Neuronal stem cell (in vitro differentiated cells): ENCODE measurements at regions not wholly inside any gene's neighbourhood (a gene's known extent, or its start where the extent isn't known, plus 50 kb on each side); places are given as distances from the start of the nearest gene placed in this dataset.

ENCODE experiments used
- DNase-seq: peaks from one replicate; pipeline ENCODE4 v3.0.0-alpha.2; 2013; ENCODE audit warnings: low spot score
- H2AFZ ChIP-seq: one replicate; pipeline ENCODE4 v1.6.1; 2013; ENCODE audit warnings: mild to moderate bottlenecking, low read length, inconsistent platforms
- H2AK5ac ChIP-seq: 2 replicates; pipeline ENCODE4 v1.6.1; 2013; ENCODE audit warnings: low read depth, mild to moderate bottlenecking, inconsistent platforms, low read length, moderate library complexity, mixed read lengths
- H2BK120ac ChIP-seq: 2 replicates; pipeline ENCODE4 v1.6.1; 2013; ENCODE audit warnings: low read depth, mild to moderate bottlenecking, inconsistent platforms, low read length, moderate library complexity, mixed read lengths
- H2BK12ac ChIP-seq: one replicate; pipeline ENCODE4 v1.6.1; 2013; ENCODE audit warnings: low read length, inconsistent platforms
- H2BK15ac ChIP-seq: 2 replicates; pipeline ENCODE4 v1.6.1; 2013; ENCODE audit warnings: mild to moderate bottlenecking, low read length, inconsistent platforms, mixed read lengths
- H2BK5ac ChIP-seq: one replicate; pipeline ENCODE4 v1.6.1; 2013; ENCODE audit warnings: inconsistent platforms, mild to moderate bottlenecking, low read length, moderate library complexity
- H3K14ac ChIP-seq: one replicate; pipeline ENCODE4 v1.6.1; 2013; ENCODE audit warnings: low read length, inconsistent platforms
- H3K18ac ChIP-seq: 2 replicates; pipeline ENCODE4 v1.6.1; 2013; ENCODE audit warnings: low read length, inconsistent platforms
- H3K23ac ChIP-seq: 2 replicates; pipeline ENCODE4 v1.6.1; 2013; ENCODE audit warnings: low read depth, mild to moderate bottlenecking, mixed read lengths, low read length, inconsistent platforms; ENCODE audit not compliant: poor library complexity
- H3K27ac ChIP-seq: replicated peaks from 3 replicates; pipeline ENCODE4 v1.5.1; 2013; ENCODE audit warnings: low read length, inconsistent platforms
- H3K27me3 ChIP-seq, 3 experiments: 2 replicates each; pipeline ENCODE4 v1.6.1; 2013; ENCODE audit warnings: low read length in 3 of 3, mild to moderate bottlenecking in 2 of 3, inconsistent platforms in 1 of 3, low read depth in 1 of 3, mixed read lengths in 1 of 3, moderate library complexity in 1 of 3; ENCODE audit not compliant: control insufficient read depth in 3 of 3, insufficient read depth in 3 of 3
- H3K36me3 ChIP-seq, 2 donors: replicated peaks in 1 of 2; 2 replicates each; pipeline ENCODE4 v1.6.1; 2013; ENCODE audit warnings: low read length in 2 of 2; ENCODE audit not compliant: control insufficient read depth in 2 of 2, insufficient read depth in 2 of 2
- H3K4ac ChIP-seq: 2 replicates; pipeline ENCODE4 v1.6.1; 2013; ENCODE audit warnings: inconsistent platforms, mild to moderate bottlenecking, low read length, moderate library complexity
- H3K4me1 ChIP-seq, 2 donors: 1 replicate in 1 of 2; 2 replicates in 1 of 2; pipeline ENCODE4 v1.6.1; 2013; ENCODE audit warnings: low read length in 2 of 2, low read depth in 1 of 2; ENCODE audit not compliant: control insufficient read depth in 2 of 2, insufficient read depth in 1 of 2
- H3K4me2 ChIP-seq: one replicate; pipeline ENCODE4 v1.6.1; 2013; ENCODE audit warnings: mild to moderate bottlenecking, low read length, inconsistent platforms; ENCODE audit not compliant: insufficient read depth, poor library complexity, severe bottlenecking
- H3K4me3 ChIP-seq, 2 donors: 2 replicates each; pipeline ENCODE4 v1.5.1; 2013; ENCODE audit warnings: low read length in 2 of 2, mild to moderate bottlenecking in 2 of 2, inconsistent platforms in 1 of 2, moderate library complexity in 1 of 2
- H3K79me1 ChIP-seq: one replicate; pipeline ENCODE4 v1.6.1; 2013; ENCODE audit warnings: low read depth, mild to moderate bottlenecking, inconsistent platforms, low read length, moderate library complexity
- H3K9ac ChIP-seq: one replicate; pipeline ENCODE4 v1.6.1; 2013; ENCODE audit warnings: mild to moderate bottlenecking, low read depth, low read length, inconsistent platforms; ENCODE audit not compliant: poor library complexity
- H3K9me3 ChIP-seq, 2 donors: replicated peaks in 1 of 2; 2 replicates each; pipeline versions ENCODE3 to v1.6.1; 2013; ENCODE audit warnings: low read length in 2 of 2, mild to moderate bottlenecking in 2 of 2, inconsistent platforms in 1 of 2, low read depth in 1 of 2, mixed read lengths in 1 of 2, moderate library complexity in 1 of 2; ENCODE audit not compliant: control insufficient read depth in 2 of 2, insufficient read depth in 1 of 2
- H4K8ac ChIP-seq: one replicate; pipeline ENCODE4 v1.6.1; 2013; ENCODE audit warnings: low read depth, mild to moderate bottlenecking, inconsistent platforms, low read length, moderate library complexity
- H4K91ac ChIP-seq: one replicate; pipeline ENCODE4 v1.6.1; 2013; ENCODE audit warnings: low read length, low read depth, mild to moderate bottlenecking, inconsistent platforms; ENCODE audit not compliant: poor library complexity
- WGBS, 2 donors: extraction: QIAGEN DNeasy Blood & Tissue Kit; methylation state at CpG; one replicate each; pipeline ENCODE4 v1.1.7; 2013; ENCODE audit warnings: missing lambda C conversion rate in 2 of 2, mixed read lengths in 1 of 2; ENCODE audit not compliant: insufficient read length in 2 of 2, insufficient replicate concordance in 1 of 2; ENCODE audit errors: extremely low coverage in 2 of 2; 5-methylcytosine and 5-hydroxymethylcytosine counted together

- Histone ChIP-seq H3K18ac (no peak overlapping the region), H2BK5ac (no peak overlapping the region), H2AK5ac (no peak overlapping the region), H3K36me3 (peaks cover 0 to 1% of the 10 kb centered on the region in 2 donors), H2BK15ac (no peak overlapping the region), H3K79me1 (no peaks in the 10 kb centered on the region), H3K27ac (no peak overlapping the region), H2BK12ac (no peak overlapping the region), H4K8ac (no peak overlapping the region), H3K14ac (no peak overlapping the region), H3K4me1 (no peaks in the 10 kb centered on the region), H3K23ac (no peak overlapping the region), H3K4me3 (no peak overlapping the region), H3K9ac (no peak overlapping the region), H3K4ac (no peak overlapping the region), H2AFZ (no peak overlapping the region), H3K27me3 (no peaks in the 10 kb centered on the region), H3K9me3 (peaks cover 0 to 5% of the 10 kb centered on the region in 2 donors), H4K91ac (no peak overlapping the region), H3K4me2 (no peak overlapping the region), H2BK120ac (no peak overlapping the region)
- WGBS, 2 donors = no CpG with 5 or more reads among the region's 1 CpG
- no peak for DNase-seq
These were observed 300.4 kb downstream of the SV2B start for GRCh38 chr15:91400481-91400880.

GRCh38 chr15:91407269-91407889, 307.3 kb downstream of the SV2B start:
- no peak overlapping the region for H3K4me2 ChIP-seq
- H2AK5ac ChIP-seq = no peak overlapping the region
- H3K18ac ChIP-seq = no peak overlapping the region
- no peak overlapping the region for H3K27ac ChIP-seq
- no peak overlapping the region for H2BK12ac ChIP-seq
- DNase-seq = no peak
- H3K14ac ChIP-seq = no peak overlapping the region
- no peak overlapping the region for H2BK15ac ChIP-seq
- H2BK5ac ChIP-seq = no peak overlapping the region
- peak overlapping the region in 1 of 2 donors; percentile 27 for H3K4me3 ChIP-seq
- H3K9ac ChIP-seq = no peak overlapping the region
- H4K91ac ChIP-seq = no peak overlapping the region
- H2BK120ac ChIP-seq = no peak overlapping the region
- no peaks in the 10 kb centered on the region for H3K79me1 ChIP-seq
- H3K4me1 ChIP-seq = peaks cover 0 to 2% of the 10 kb centered on the region in 2 donors
- no peak overlapping the region for H3K23ac ChIP-seq
- no peak overlapping the region for H2AFZ ChIP-seq
- H3K27me3 ChIP-seq = no peaks in the 10 kb centered on the region
- no CpG with 5 or more reads among the region's 4 CpGs for WGBS, 2 donors
- no peaks in the 10 kb centered on the region for H3K9me3 ChIP-seq
- no peak overlapping the region for H3K4ac ChIP-seq
- no peaks in the 10 kb centered on the region for H3K36me3 ChIP-seq
- no peak overlapping the region for H4K8ac ChIP-seq

- no CpG with 5 or more reads among the region's 9 CpGs for WGBS, 2 donors
- Histone ChIP-seq H3K4me3 (no peak overlapping the region), H3K4me2 (no peak overlapping the region), H3K79me1 (no peaks in the 10 kb centered on the region), H3K23ac (no peak overlapping the region), H2BK5ac (no peak overlapping the region), H3K9ac (no peak overlapping the region), H3K9me3 (no peaks in the 10 kb centered on the region), H4K91ac (no peak overlapping the region), H3K36me3 (no peaks in the 10 kb centered on the region), H3K27me3 (no peaks in the 10 kb centered on the region), H2AFZ (peak overlapping the region; percentile 77), H3K14ac (no peak overlapping the region), H3K27ac (no peak overlapping the region), H2AK5ac (no peak overlapping the region), H3K18ac (no peak overlapping the region), H2BK12ac (no peak overlapping the region), H3K4me1 (peaks cover 0 to 2% of the 10 kb centered on the region in 2 donors), H4K8ac (no peak overlapping the region), H2BK15ac (no peak overlapping the region), H3K4ac (no peak overlapping the region), H2BK120ac (no peak overlapping the region)
- no peak for DNase-seq
These were observed 308.5 kb downstream of the SV2B start for GRCh38 chr15:91408476-91409076.

GRCh38 chr15:91409387-91409786, 309.3 kb downstream of the SV2B start:
- no peaks in the 10 kb centered on the region for H3K36me3 ChIP-seq

More at GRCh38 chr15:91409387-91409786, 309.3 kb downstream of the SV2B start:
- no peak overlapping the region for H2AFZ ChIP-seq
- no peak overlapping the region for H3K18ac ChIP-seq
- no peak overlapping the region for H3K4ac ChIP-seq
- no peak for DNase-seq
- no peak overlapping the region for H2BK12ac ChIP-seq
- no peak overlapping the region for H2BK5ac ChIP-seq
- no peak overlapping the region for H3K14ac ChIP-seq
- H4K91ac ChIP-seq = no peak overlapping the region
- no peak overlapping the region for H2BK15ac ChIP-seq
- H3K4me2 ChIP-seq = no peak overlapping the region
- H3K9ac ChIP-seq = no peak overlapping the region
- no CpG with 5 or more reads among the region's 1 CpG for WGBS, 2 donors
- no peak overlapping the region for H3K4me3 ChIP-seq
- H2BK120ac ChIP-seq = no peak overlapping the region
- no peak overlapping the region for H4K8ac ChIP-seq
- H3K23ac ChIP-seq = no peak overlapping the region
- no peak overlapping the region for H2AK5ac ChIP-seq
- no peaks in the 10 kb centered on the region for H3K9me3 ChIP-seq
- no peaks in the 10 kb centered on the region for H3K79me1 ChIP-seq
- H3K4me1 ChIP-seq = peaks cover 0 to 2% of the 10 kb centered on the region in 2 donors
- H3K27ac ChIP-seq = no peak overlapping the region
- H3K27me3 ChIP-seq = no peaks in the 10 kb centered on the region
